Stimulated activated CD4-positive, alpha-beta T cell treated with anti-CD3 and anti-CD28 coated beads, TNF-alpha, amount 100 ng/mL, for 48 hours (primary cell): ENCODE measurements at regions not wholly inside any gene's neighbourhood (a gene's known extent, or its start where the extent isn't known, plus 50 kb on each side); places are given as distances from the start of the nearest gene placed in this dataset.
"Not testable (repeated sequence)": the region's sequence is repeated elsewhere in the genome, so short reads cannot be mapped to it uniquely, and the experiment has no call there.

ENCODE experiments used
- DNase-seq, 3 donors: peaks; one replicate each; pipeline ENCODE4 v3.0.0-alpha.2; 2020; ENCODE audit warnings: low read depth in 3 of 3

GRCh38 chr6:115631028-115631427 lies 429.7 kb downstream of the FRK start:
- DNase-seq = no peak

- no peak for DNase-seq
Observed at GRCh38 chr6:115630424-115631024, 430.2 kb downstream of the FRK start.

GRCh38 chr6:115629415-115629814 lies 431.3 kb downstream of the FRK start:
- DNase-seq = no peak

GRCh38 chr6:115618256-115618655 lies 442.4 kb downstream of the FRK start:
- DNase-seq = no peak

- DNase-seq = no peak
Observed at GRCh38 chr6:115617031-115617430, 443.7 kb downstream of the FRK start.

GRCh38 chr6:115613488-115613887 lies 447.2 kb downstream of the FRK start:
- DNase-seq = no peak

GRCh38 chr6:115612796-115613479 lies 447.8 kb downstream of the FRK start:
- DNase-seq = no peak

GRCh38 chr6:115612216-115612615 lies 448.5 kb downstream of the FRK start:
- DNase-seq = no peak

- DNase-seq = no peak
Observed at GRCh38 chr6:115610696-115611095, 450.0 kb downstream of the FRK start.

- no peak for DNase-seq
Observed at GRCh38 chr6:115609111-115609510, 451.6 kb downstream of the FRK start.

- DNase-seq = no peak
Observed at GRCh38 chr6:115602466-115602865, 458.2 kb downstream of the FRK start.

GRCh38 chr6:115601509-115601908 lies 459.2 kb downstream of the FRK start:
- no peak for DNase-seq

- no peak for DNase-seq
Observed at GRCh38 chr6:115601064-115601463, 459.6 kb downstream of the FRK start.

- no peak for DNase-seq
Observed at GRCh38 chr6:115594891-115595290, 465.8 kb downstream of the FRK start.

GRCh38 chr6:115592025-115592424 lies 468.7 kb downstream of the FRK start:
- DNase-seq = no peak

- DNase-seq = not testable (repeated sequence)
Observed at GRCh38 chr6:115589072-115589471, 471.6 kb downstream of the FRK start.

- DNase-seq = no peak
Observed at GRCh38 chr6:115583290-115583689, 477.4 kb downstream of the FRK start.

GRCh38 chr6:115582386-115582785 lies 478.3 kb downstream of the FRK start:
- DNase-seq = no peak

- DNase-seq = not testable (repeated sequence)
Observed at GRCh38 chr6:115579565-115579964, 481.1 kb downstream of the FRK start.

- no peak for DNase-seq
Observed at GRCh38 chr6:115577270-115577669, 483.4 kb downstream of the FRK start.

- DNase-seq = no peak
Observed at GRCh38 chr6:115575285-115575684, 485.4 kb downstream of the FRK start.

GRCh38 chr6:115573861-115574260 lies 486.8 kb downstream of the FRK start:
- no peak for DNase-seq

- no peak for DNase-seq
Observed at GRCh38 chr6:115570331-115570730, 490.4 kb downstream of the FRK start.

GRCh38 chr6:115554060-115554459 lies 506.6 kb downstream of the FRK start:
- no peak for DNase-seq
